Gastrocnemius medialis (tissue), 4 donors: ENCODE measurements at regions not wholly inside any gene's neighbourhood (a gene's known extent, or its start where the extent isn't known, plus 50 kb on each side); places are given as distances from the start of the nearest gene placed in this dataset.
A peak's percentile ranks its signal among the peaks of the same experiment; 100 is the strongest.
"Not testable (repeated sequence)": the region's sequence is repeated elsewhere in the genome, so short reads cannot be mapped to it uniquely, and the experiment has no call there.

Source experiments
- ATAC-seq, 2 donors: fragments of 150-250 bp; one replicate each; pipeline ENCODE4 v1.9.1; 2016
- DNase-seq, 2 donors: peaks; one replicate each; pipeline ENCODE4 v3.0.0-alpha.2; 2019
- H3K27ac ChIP-seq, 4 donors: fragments of 200-600 bp; sonication (generic); 1 replicate in 1 of 4; 2 replicates in 3 of 4; pipeline ENCODE4 v1.5.1; 2016 to 2018; ENCODE audit warnings: mild to moderate bottlenecking in 2 of 4, moderate library complexity in 1 of 4
- H3K27me3 ChIP-seq, 3 donors: fragments of 200-600 bp; sonication (generic) in 2 of 3; 1 replicate in 1 of 3; 2 replicates in 2 of 3; pipeline versions ENCODE4 v1.5.1 to v1.6.0; 2016 to 2019; ENCODE audit warnings: mild to moderate bottlenecking in 1 of 3, moderate library complexity in 1 of 3
- H3K36me3 ChIP-seq, 2 donors: fragments of 200-600 bp; sonication (generic) in 1 of 2; one replicate each; pipeline ENCODE4 v1.5.1; 2017 to 2018
- H3K4me1 ChIP-seq, 2 donors: fragments of 200-600 bp; sonication (generic) in 1 of 2; one replicate each; pipeline ENCODE4 v1.5.1; 2016 to 2017; ENCODE audit warnings: mild to moderate bottlenecking in 2 of 2
- H3K4me3 ChIP-seq, 4 donors: fragments of 200-600 bp; sonication (generic) in 3 of 4; 1 replicate in 1 of 4; 2 replicates in 3 of 4; pipeline ENCODE4 v1.5.1; 2016 to 2019; ENCODE audit warnings: mild to moderate bottlenecking in 2 of 4
- H3K9me3 ChIP-seq, 3 donors: fragments of 200-600 bp; sonication (generic) in 2 of 3; 1 replicate in 1 of 3; 2 replicates in 2 of 3; pipeline ENCODE4 v1.5.1; 2016 to 2019
- CTCF ChIP-seq, 5 experiments: fragments of 450-650 bp in 3 of 5; fragments of 200-600 bp in 2 of 5; sonication (generic) in 2 of 5; IDR thresholded peaks in 4 of 5; conservative IDR thresholded peaks in 1 of 5; 1 replicate in 4 of 5; 2 replicates in 1 of 5; pipeline ENCODE4 v1.5.1; 2016 to 2019; ENCODE audit warnings: antibody characterized with exemption in 5 of 5, mild to moderate bottlenecking in 3 of 5, moderate library complexity in 3 of 5
- POLR2A ChIP-seq, 2 donors: fragments of 450-650 bp; IDR thresholded peaks; one replicate each; pipeline ENCODE4 v1.6.1; 2017; ENCODE audit warnings: antibody characterized with exemption in 2 of 2, mild to moderate bottlenecking in 2 of 2, moderate library complexity in 2 of 2
- in situ Hi-C, 4 donors: fragments of 200-750 bp; cut with MboI; loops; one replicate each; pipeline versions ENCODE4 v1.15.0 to v1.8.0; 2017; ENCODE audit warnings: low sequenced_read_pairs in 4 of 4
- intact Hi-C: fragments of 100-400 bp; cut with DNase I; formaldehyde crosslinking; loops from one replicate; pipeline ENCODE4 v1.15.1; 2023; ENCODE audit warnings: low total_unique reads

DNA sequence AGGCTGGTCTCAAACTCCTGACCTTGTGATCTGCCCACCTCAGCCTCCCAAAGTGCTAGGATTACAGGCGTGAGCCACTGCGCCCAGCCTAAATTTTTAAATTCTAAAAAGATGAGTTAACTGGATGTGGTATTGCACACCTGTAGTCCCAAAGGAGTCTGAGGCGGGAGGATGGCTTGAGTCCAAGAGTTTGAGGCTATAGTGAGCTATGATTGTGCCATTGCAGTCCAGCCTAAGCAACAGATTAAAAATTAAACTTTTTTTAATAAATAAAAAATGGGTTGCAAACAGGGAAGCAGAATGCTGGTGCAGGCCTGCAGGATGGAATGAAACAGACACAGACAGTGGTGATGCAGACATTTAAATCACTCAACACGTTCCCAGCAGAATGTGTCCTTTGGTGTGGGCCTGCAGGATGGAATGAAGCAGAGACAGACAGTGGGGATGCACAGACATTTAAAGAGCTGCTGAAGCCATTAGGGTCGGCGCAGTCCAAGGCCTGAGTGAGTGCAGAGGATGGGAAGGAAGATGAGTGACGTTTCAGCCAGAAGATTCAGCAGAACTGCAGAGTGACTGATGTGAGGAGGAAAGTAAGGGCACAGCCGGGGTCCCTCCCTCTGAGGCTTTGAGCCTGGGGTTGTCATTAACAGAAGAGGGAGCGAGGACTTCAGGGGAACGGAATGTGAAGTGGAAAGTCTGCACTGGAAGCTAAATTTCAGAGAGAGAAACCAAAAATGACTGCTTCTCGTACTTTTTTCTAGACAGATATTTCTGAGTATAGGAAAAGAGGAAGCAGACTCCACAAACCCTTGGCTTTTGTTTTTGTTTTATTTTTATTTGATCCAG lies 117.5 kb downstream of the RIN2 start:
- Histone ChIP-seq H3K9me3 (no peaks in the 10 kb centered on the region), H3K27ac (peak overlapping the region in 2 of 4 donors; percentile 16 to 34), H3K4me1 (no peaks in the 10 kb centered on the region), H3K27me3 (no peaks in the 10 kb centered on the region), H3K36me3 (peaks cover 0 to 5% of the 10 kb centered on the region in 2 donors), H3K4me3 (no peak overlapping the region)
- in situ Hi-C loops (loop anchor here in 1 of 4 donors (25.0 kb wide), 1 partner anchor 188 kb away; no protein-coding TSS in a partner anchor), intact Hi-C loops (no loop called here)
- ATAC-seq (peak in 1 of 2 donors; percentile 33), DNase-seq (no peak)
- TF ChIP-seq CTCF (IDR thresholded peaks at IDR 0.05 in 4 of 5, conservative IDR thresholded peaks at IDR 0.05 in 1 of 5): no peak
- no peak for TF ChIP-seq POLR2A (IDR thresholded peaks at IDR 0.05)

- H3K27ac ChIP-seq: peak overlapping the region in 1 of 4 donors; percentile 34
- H3K36me3 ChIP-seq: peaks cover 0 to 5% of the 10 kb centered on the region in 2 donors
- in situ Hi-C loops (loop anchor here in 1 of 4 donors (25.0 kb wide), 1 partner anchor 190 kb away; no protein-coding TSS in a partner anchor), intact Hi-C loops (no loop called here)
- no peaks in the 10 kb centered on the region for H3K9me3 ChIP-seq
- no peak overlapping the region for H3K4me3 ChIP-seq
- ATAC-seq (no peak), DNase-seq (no peak)
- no peaks in the 10 kb centered on the region for H3K27me3 ChIP-seq
- no peaks in the 10 kb centered on the region for H3K4me1 ChIP-seq
- no peak for TF ChIP-seq CTCF (IDR thresholded peaks at IDR 0.05 in 4 of 5, conservative IDR thresholded peaks at IDR 0.05 in 1 of 5)
- no peak for TF ChIP-seq POLR2A (IDR thresholded peaks at IDR 0.05)
Measured at GRCh38 chr20:19876828-19877460, 118.9 kb downstream of the RIN2 start.

DNA sequence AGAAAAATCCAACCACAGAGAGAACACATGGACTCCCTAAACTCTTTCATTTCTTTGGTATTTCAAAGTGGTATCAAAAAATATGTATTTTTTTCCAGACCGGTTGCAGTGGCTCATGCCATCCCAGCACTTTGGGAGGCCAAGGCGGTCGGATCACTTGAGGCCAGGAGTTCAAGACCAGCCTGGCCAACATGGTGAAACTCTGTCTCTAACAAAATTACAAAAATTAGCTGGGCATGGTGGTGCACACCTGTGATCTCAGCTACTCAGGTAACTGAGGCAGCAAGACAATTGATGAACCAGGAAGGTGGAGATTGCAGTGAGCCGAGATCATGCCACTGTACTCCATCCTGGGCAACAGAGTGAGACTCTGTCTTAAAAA lies 121.8 kb downstream of the RIN2 start:
- ATAC-seq, H3K9me3 ChIP-seq, H3K4me1 ChIP-seq, H3K36me3 ChIP-seq, H3K27me3 ChIP-seq, intact Hi-C loops, DNase-seq, H3K27ac ChIP-seq, H3K4me3 ChIP-seq: not testable (repeated sequence)
- in situ Hi-C loops: loop anchor here in 2 of 4 donors (10.0 to 25.0 kb wide), 2 partner anchors 65 to 193 kb away; no protein-coding TSS in a partner anchor

- TF ChIP-seq POLR2A (IDR thresholded peaks at IDR 0.05) (no peak), CTCF (IDR thresholded peaks at IDR 0.05 in 4 of 5, conservative IDR thresholded peaks at IDR 0.05 in 1 of 5) (no peak)
- Histone ChIP-seq H3K36me3 (no peaks in the 10 kb centered on the region), H3K4me3 (no peak overlapping the region), H3K9me3 (no peaks in the 10 kb centered on the region), H3K27ac (no peak overlapping the region), H3K4me1 (peaks cover 3 to 10% of the 10 kb centered on the region in 2 donors), H3K27me3 (no peaks in the 10 kb centered on the region)
- intact Hi-C loops (no loop called here), in situ Hi-C loops (loop anchor here in 2 of 4 donors (10.0 to 25.0 kb wide), 2 partner anchors 64 to 193 kb away; no protein-coding TSS in a partner anchor)
- ATAC-seq (no peak), DNase-seq (no peak)
Measured at GRCh38 chr20:19880256-19881079, 122.4 kb downstream of the RIN2 start.
